Upper lobe of right lung (tissue), 1 donor: ENCODE measurements at regions not wholly inside any gene's neighbourhood (a gene's known extent, or its start where the extent isn't known, plus 50 kb on each side); places are given as distances from the start of the nearest gene placed in this dataset.

Experiments used
- ATAC-seq: fragments of 200-7000 bp; cut with Tn5 transposase; one replicate; pipeline ENCODE4 v1.9.1; 2020; ENCODE audit warnings: mild to moderate bottlenecking, moderate library complexity
- DNase-seq: peaks from one replicate; pipeline ENCODE4 v3.0.0-alpha.2; 2020
- H3K27ac ChIP-seq: fragments of 200-600 bp; one replicate; pipeline ENCODE4 v1.8.0; 2022
- H3K27me3 ChIP-seq: fragments of 200-600 bp; one replicate; pipeline ENCODE4 v1.8.0; 2022; ENCODE audit warnings: mild to moderate bottlenecking
- H3K36me3 ChIP-seq: fragments of 200-600 bp; one replicate; pipeline ENCODE4 v1.8.0; 2022
- H3K4me1 ChIP-seq: fragments of 200-600 bp; one replicate; pipeline ENCODE4 v1.8.0; 2022
- H3K4me3 ChIP-seq: fragments of 200-600 bp; one replicate; pipeline ENCODE4 v1.8.0; 2022; ENCODE audit warnings: mild to moderate bottlenecking
- H3K9me3 ChIP-seq: fragments of 200-600 bp; one replicate; pipeline ENCODE4 v1.8.0; 2022
- CTCF ChIP-seq: fragments of 200-600 bp; IDR thresholded peaks from one replicate; pipeline ENCODE4 v1.8.0; 2022; ENCODE audit warnings: antibody characterized with exemption
- intact Hi-C: fragments of 100-400 bp; cut with DNase I; formaldehyde crosslinking; loops from one replicate; pipeline ENCODE4 v1.11.0; 2022
- donor health status: DM: no; HTN: yes; CAD: no; lungs with severe emphysema.

GRCh38 chr14:86527312-86527711, 997.4 kb downstream of the FLRT2 start:
- no peak overlapping the region for H3K4me3 ChIP-seq
- no peaks in the 10 kb centered on the region for H3K4me1 ChIP-seq
- no peak overlapping the region for H3K27ac ChIP-seq
- no peak for ATAC-seq
- no peaks in the 10 kb centered on the region for H3K27me3 ChIP-seq
- no peak for TF ChIP-seq CTCF
- intact Hi-C loops, result no loop called here
- no peak for DNase-seq
- H3K9me3 ChIP-seq, result no peaks in the 10 kb centered on the region
- H3K36me3 ChIP-seq, result no peaks in the 10 kb centered on the region

- ATAC-seq, result no peak
- Histone ChIP-seq H3K27me3 (no peaks in the 10 kb centered on the region), H3K27ac (no peak overlapping the region), H3K4me3 (no peak overlapping the region), H3K4me1 (no peaks in the 10 kb centered on the region), H3K36me3 (no peaks in the 10 kb centered on the region), H3K9me3 (no peaks in the 10 kb centered on the region)
- TF ChIP-seq CTCF, result no peak
- intact Hi-C loops, result no loop called here
- DNase-seq, result no peak
Measured at GRCh38 chr14:86525673-86526072, 995.7 kb downstream of the FLRT2 start.

GRCh38 chr14:86521843-86522242, 991.9 kb downstream of the FLRT2 start:
- no peaks in the 10 kb centered on the region for H3K36me3 ChIP-seq
- H3K27me3 ChIP-seq, result no peaks in the 10 kb centered on the region
- H3K27ac ChIP-seq, result no peak overlapping the region
- DNase-seq (no peak), ATAC-seq (no peak)
- H3K9me3 ChIP-seq, result no peaks in the 10 kb centered on the region
- intact Hi-C loops, result no loop called here
- no peaks in the 10 kb centered on the region for H3K4me1 ChIP-seq
- no peak overlapping the region for H3K4me3 ChIP-seq
- TF ChIP-seq CTCF, result no peak

GRCh38 chr14:86521031-86521730, 991.2 kb downstream of the FLRT2 start:
- no peaks in the 10 kb centered on the region for H3K4me1 ChIP-seq
- H3K36me3 ChIP-seq, result no peaks in the 10 kb centered on the region
- H3K9me3 ChIP-seq, result no peaks in the 10 kb centered on the region
- no peak overlapping the region for H3K4me3 ChIP-seq
- ATAC-seq (peak; percentile 17), DNase-seq (no peak)
- no peaks in the 10 kb centered on the region for H3K27me3 ChIP-seq
- TF ChIP-seq CTCF, result no peak
- no peak overlapping the region for H3K27ac ChIP-seq
- intact Hi-C loops, result no loop called here

GRCh38 chr14:86518298-86518697, 988.4 kb downstream of the FLRT2 start:
- Histone ChIP-seq H3K9me3 (no peaks in the 10 kb centered on the region), H3K36me3 (no peaks in the 10 kb centered on the region), H3K27ac (no peak overlapping the region), H3K27me3 (no peaks in the 10 kb centered on the region), H3K4me1 (no peaks in the 10 kb centered on the region), H3K4me3 (no peak overlapping the region)
- intact Hi-C loops, result no loop called here
- ATAC-seq (no peak), DNase-seq (no peak)
- TF ChIP-seq CTCF, result no peak

GRCh38 chr14:86515195-86515594, 985.3 kb downstream of the FLRT2 start:
- Histone ChIP-seq H3K9me3 (no peaks in the 10 kb centered on the region), H3K4me3 (no peak overlapping the region), H3K36me3 (no peaks in the 10 kb centered on the region), H3K27me3 (no peaks in the 10 kb centered on the region), H3K27ac (no peak overlapping the region), H3K4me1 (no peaks in the 10 kb centered on the region)
- TF ChIP-seq CTCF, result no peak
- no peak for DNase-seq
- intact Hi-C loops, result no loop called here
- no peak for ATAC-seq
